Germinal center (tissue), 1 donor: ENCODE measurements at regions not wholly inside any gene's neighbourhood (a gene's known extent, or its start where the extent isn't known, plus 50 kb on each side); places are given as distances from the start of the nearest gene placed in this dataset.
A peak's percentile ranks its signal among the peaks of the same experiment; 100 is the strongest.

Experiments used
- DNase-seq: peaks from one replicate; pipeline ENCODE4 v3.0.0; 2012; ENCODE audit warnings: mixed read lengths, low spot score

- DNase-seq, result no peak
Measured at GRCh38 chr10:4662576-4663161, 163.3 kb upstream of the AKR1E2 start.

GRCh38 chr10:4661511-4662255 is 164.3 kb upstream of the AKR1E2 start:
- DNase-seq, result no peak

GRCh38 chr10:4658777-4659176 is 167.2 kb upstream of the AKR1E2 start:
- DNase-seq, result no peak

GRCh38 chr10:4656576-4657194 is 169.3 kb upstream of the AKR1E2 start:
- peak; percentile 24 for DNase-seq

GRCh38 chr10:4655879-4656278 is 170.1 kb upstream of the AKR1E2 start:
- no peak for DNase-seq

GRCh38 chr10:4655406-4655805 is 170.6 kb upstream of the AKR1E2 start:
- no peak for DNase-seq

GRCh38 chr10:4654496-4654895 is 171.5 kb upstream of the AKR1E2 start:
- DNase-seq, result no peak

GRCh38 chr10:4653160-4653559 is 172.8 kb upstream of the AKR1E2 start:
- DNase-seq, result no peak

- no peak for DNase-seq
Measured at GRCh38 chr10:4652111-4653010, 173.6 kb upstream of the AKR1E2 start.

GRCh38 chr10:4651404-4652037 is 174.5 kb upstream of the AKR1E2 start:
- DNase-seq, result no peak

GRCh38 chr10:4650582-4650981 is 175.4 kb upstream of the AKR1E2 start:
- DNase-seq, result no peak

- no peak for DNase-seq
Measured at GRCh38 chr10:4649886-4650508, 176.0 kb upstream of the AKR1E2 start.

- DNase-seq, result no peak
Measured at GRCh38 chr10:4649471-4649870, 176.5 kb upstream of the AKR1E2 start.

GRCh38 chr10:4648999-4649398 is 177.0 kb upstream of the AKR1E2 start:
- DNase-seq, result no peak

- DNase-seq, result no peak
Measured at GRCh38 chr10:4647109-4647785, 178.8 kb upstream of the AKR1E2 start.

- DNase-seq, result no peak
Measured at GRCh38 chr10:4646547-4646946, 179.5 kb upstream of the AKR1E2 start.

GRCh38 chr10:4645836-4646235 is 180.2 kb upstream of the AKR1E2 start:
- no peak for DNase-seq

GRCh38 chr10:4643471-4643870 is 182.5 kb upstream of the AKR1E2 start:
- no peak for DNase-seq

GRCh38 chr10:4639960-4640359 is 186.0 kb upstream of the AKR1E2 start:
- DNase-seq, result no peak

- DNase-seq, result no peak
Measured at GRCh38 chr10:4638099-4638498, 187.9 kb upstream of the AKR1E2 start.

- no peak for DNase-seq
Measured at GRCh38 chr10:4637657-4638056, 188.3 kb upstream of the AKR1E2 start.
